Eye (tissue), 1 donor: ENCODE measurements at regions not wholly inside any gene's neighbourhood (a gene's known extent, or its start where the extent isn't known, plus 50 kb on each side); places are given as distances from the start of the nearest gene placed in this dataset.
A peak's percentile ranks its signal among the peaks of the same experiment; 100 is the strongest.

Experiments
- DNase-seq: peaks from one replicate; pipeline ENCODE4 v3.0.0-alpha.2; 2015

GRCh38 chr11:45723397-45723796 is 58.0 kb upstream of the CHST1 start:
- DNase-seq = no peak

- no peak for DNase-seq
Measured at GRCh38 chr11:45722144-45722543, 56.7 kb upstream of the CHST1 start.

DNA sequence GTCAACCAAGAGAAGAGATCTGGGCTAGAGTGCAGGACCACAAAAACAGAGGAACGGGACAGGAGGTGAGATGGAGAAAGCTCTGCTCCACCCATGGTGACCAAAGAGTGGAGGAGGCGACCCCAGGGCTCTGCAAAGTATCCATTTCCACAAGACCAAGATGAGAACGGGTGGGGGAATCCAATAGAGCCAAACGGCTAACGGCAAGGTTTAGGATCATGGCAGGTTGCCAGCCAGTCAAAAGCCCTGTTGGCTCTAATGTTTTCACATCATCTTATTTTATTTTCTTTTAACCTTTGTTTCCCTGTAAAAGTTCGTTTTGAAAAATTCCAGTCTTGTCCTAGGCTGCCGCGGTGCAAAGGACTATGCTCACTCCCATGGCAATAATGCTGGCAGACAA is 52.1 kb upstream of the CHST1 start:
- no peak for DNase-seq

- DNase-seq = peak; percentile 24
Measured at GRCh38 chr11:45715418-45715817, 50.0 kb upstream of the CHST1 start.
